K562 (cell line): ENCODE measurements at regions not wholly inside any gene's neighbourhood (a gene's known extent, or its start where the extent isn't known, plus 50 kb on each side); places are given as distances from the start of the nearest gene placed in this dataset.

ENCODE experiments used
- ATAC-seq: fragments of 200-7000 bp; cut with Tn5 transposase; 3 replicates; pipeline ENCODE4 v1.9.1; 2020; ENCODE audit warnings: moderate library complexity
- BruUV-seq: library from RNA; stranded (reverse); fragments of 400-500 nt; replicated peaks from 2 replicates; lab custom pipeline; 2021; lab: Mats Ljungman, UMichigan
- CTCF ChIA-PET: fragments of 300-600 bp; formaldehyde crosslinking; extraction: SDS; loops from one replicate; lab custom pipeline; 2021; ENCODE audit warnings: low intra/inter-chr PET ratio; lab: Yijun Ruan, JAX
- POLR2A ChIA-PET: fragments of 300-600, 350-650 bp; sonication (Branson Sonifier 250); formaldehyde crosslinking; extraction: SDS; loops from one replicate; lab custom pipeline; 2021; ENCODE audit warnings: antibody characterized with exemption, inconsistent platforms; lab: Yijun Ruan, JAX
- DNase-seq, 4 experiments: peaks; one replicate each; pipeline versions ENCODE4 v3.0.0 to v3.0.0-alpha.2; 2011 to 2018; ENCODE audit warnings: low spot score in 3 of 4, mixed read lengths in 3 of 4; ENCODE audit errors: extremely low read depth in 1 of 4
- FAIRE-seq: peaks from 2 replicates; lab custom pipeline; 2011; peaks lifted over from hg19 to GRCh38; lab: Jason Lieb, UNC
- H2AFZ ChIP-seq: 2 replicates; pipeline ENCODE4 v1.6.0; 2011; ENCODE audit warnings: low read depth, low read length, control low read depth, inconsistent platforms
- H3K27ac ChIP-seq: fragments of 200-600 bp; 3 replicates; pipeline ENCODE4 v1.8.0; 2011; ENCODE audit warnings: low read depth, mild to moderate bottlenecking, control low read depth, inconsistent platforms, low read length, moderate library complexity, mixed read lengths; ENCODE audit errors: extremely low read depth
- H3K27me3 ChIP-seq, 2 experiments: fragments of 300-600 bp in 1 of 2; 2 replicates in 1 of 2; 3 replicates in 1 of 2; pipeline versions ENCODE4 v1.6.0 to v1.8.0; 2011; ENCODE audit warnings: inconsistent platforms in 2 of 2, low read length in 2 of 2, mild to moderate bottlenecking in 1 of 2, mixed read lengths in 1 of 2, moderate library complexity in 1 of 2; ENCODE audit not compliant: control insufficient read depth in 2 of 2, insufficient read depth in 2 of 2
- H3K36me3 ChIP-seq: fragments of 300-600 bp; 3 replicates; pipeline ENCODE4 v1.8.0; 2011; ENCODE audit warnings: mild to moderate bottlenecking, low read length, inconsistent platforms; ENCODE audit not compliant: control insufficient read depth, insufficient read depth
- H3K4me1 ChIP-seq, 2 experiments: fragments of 200-600 bp in 1 of 2; replicated peaks in 1 of 2; 2 replicates in 1 of 2; 3 replicates in 1 of 2; pipeline versions ENCODE4 v1.5.1 to v1.8.0; 2011; ENCODE audit warnings: inconsistent platforms in 2 of 2, low read length in 2 of 2, mild to moderate bottlenecking in 1 of 2, mixed read lengths in 1 of 2, moderate library complexity in 1 of 2; ENCODE audit not compliant: control insufficient read depth in 2 of 2, insufficient read depth in 2 of 2
- H3K4me2 ChIP-seq: 2 replicates; pipeline ENCODE4 v1.6.1; 2011; ENCODE audit warnings: low read length, control low read depth, inconsistent platforms, mixed read lengths; ENCODE audit not compliant: insufficient read depth
- H3K4me3 ChIP-seq: fragments of 200-600 bp; sonication (generic), shearing (Covaris generic); 2 replicates; pipeline ENCODE4 v1.5.1; 2016; ENCODE audit warnings: control low read depth, inconsistent platforms
- H3K79me2 ChIP-seq: fragments of 200-600 bp; 3 replicates; pipeline ENCODE4 v1.8.0; 2011; ENCODE audit warnings: low read length, inconsistent platforms; ENCODE audit not compliant: control insufficient read depth, insufficient read depth
- H3K9ac ChIP-seq, 2 experiments: 2 replicates each; pipeline versions ENCODE4 v1.6.0 to v1.6.1; 2011; ENCODE audit warnings: low read depth in 2 of 2, low read length in 2 of 2, control low read depth in 1 of 2, inconsistent platforms in 1 of 2, mild to moderate bottlenecking in 1 of 2, mixed read lengths in 1 of 2; ENCODE audit not compliant: insufficient read depth in 1 of 2
- H3K9me1 ChIP-seq: one replicate; pipeline ENCODE4 v1.6.0; 2011; ENCODE audit warnings: inconsistent platforms, mild to moderate bottlenecking, low read length, moderate library complexity; ENCODE audit not compliant: control insufficient read depth, insufficient read depth
- H3K9me3 ChIP-seq: replicated peaks from 2 replicates; pipeline ENCODE4 v1.5.1; 2011; ENCODE audit warnings: low read depth, low read length, inconsistent platforms; ENCODE audit not compliant: control insufficient read depth, insufficient read depth
- H4K20me1 ChIP-seq: replicated peaks from 2 replicates; pipeline ENCODE4 v1.6.1; 2011; ENCODE audit warnings: low read length, inconsistent platforms, mixed read lengths; ENCODE audit not compliant: control insufficient read depth, insufficient read depth
- CBFB ChIP-seq: sonication (generic); formaldehyde crosslinking; IDR thresholded peaks from 2 replicates; pipeline ENCODE4 v1.4.0; 2020; ENCODE audit warnings: mild to moderate bottlenecking, missing genetic modification reagents
- FOXK1 ChIP-seq: sonication (generic); formaldehyde crosslinking; IDR thresholded peaks from 2 replicates; pipeline ENCODE4 v1.8.0; 2022; ENCODE audit warnings: missing genetic modification reagents, mild to moderate bottlenecking, borderline replicate concordance
- GTF2A2 ChIP-seq: IDR thresholded peaks from 2 replicates; pipeline ENCODE4 v1.6.1; 2016; ENCODE audit warnings: mild to moderate bottlenecking, missing genetic modification characterization, missing compliant biosample characterization
- MXI1 ChIP-seq: IDR thresholded peaks from 2 replicates; pipeline ENCODE4 v1.6.1; 2011; ENCODE audit warnings: low read depth, mild to moderate bottlenecking, improper control_type of control experiment, low read length
- NR2C1 ChIP-seq, 2 experiments: fragments of 450-650 bp; IDR thresholded peaks; 2 replicates each; pipeline ENCODE4 v1.6.1; 2017; ENCODE audit warnings: mild to moderate bottlenecking in 2 of 2, antibody characterized with exemption in 1 of 2, inconsistent platforms in 1 of 2, missing compliant biosample characterization in 1 of 2, missing genetic modification characterization in 1 of 2
- SAFB2 ChIP-seq: fragments of 200-400 bp; formaldehyde crosslinking; IDR thresholded peaks from 2 replicates; pipeline ENCODE4 v1.6.1; 2018; ENCODE audit warnings: borderline replicate concordance, low read length, low read depth, moderate library complexity; ENCODE audit not compliant: severe bottlenecking
- SETDB1 ChIP-seq: IDR thresholded peaks from one replicate; pipeline ENCODE4 v1.6.1; 2012; ENCODE audit warnings: low read length, control low read depth, inconsistent platforms
- ZFP91 ChIP-seq: sonication (generic); formaldehyde crosslinking; IDR thresholded peaks from 2 replicates; pipeline ENCODE4 v1.8.0; 2022; ENCODE audit warnings: mild to moderate bottlenecking, missing genetic modification reagents
- ZNF197 ChIP-seq: fragments of 200-800 bp; sonication (Bioruptor generic); IDR thresholded peaks from 2 replicates; pipeline ENCODE4 v1.6.1; 2016; ENCODE audit warnings: low read depth, missing genetic modification characterization, missing compliant biosample characterization
- ZNF253 ChIP-seq: fragments of 250-450 bp; sonication (Bioruptor Pico); conservative IDR thresholded peaks from 2 replicates; pipeline ENCODE4 v1.6.1; 2021; ENCODE audit warnings: mild to moderate bottlenecking
- WGBS: fragments of 100-300 bp; shearing (Covaris generic); methylation state at CpG from one replicate; pipeline ENCODE4 v1.1.6; 2016; ENCODE audit warnings: low coverage, mixed read lengths; ENCODE audit not compliant: insufficient coverage; ENCODE audit errors: missing lambda C conversion rate; 5-methylcytosine and 5-hydroxymethylcytosine counted together
- in situ Hi-C: fragments of 300-500 bp; cut with MboI; formaldehyde crosslinking; loops from 4 replicates; pipeline ENCODE4 v1.15.0; 2018; ENCODE audit warnings: inconsistent platforms, mixed read lengths
- intact Hi-C: fragments of 100-400 bp; cut with micrococcal nuclease; formaldehyde crosslinking; loops from 2 replicates; pipeline ENCODE4 v1.14.2; 2022
- TF ChIP-seq, protein P1 (sequence below): fragments of 250-450 bp; sonication (Bioruptor Pico); IDR thresholded peaks from 2 replicates; pipeline ENCODE4 v1.5.1; 2021; ENCODE audit warnings: mild to moderate bottlenecking
- TF ChIP-seq, protein P2 (sequence below), 2 experiments: fragments of 450-650 bp in 1 of 2; IDR thresholded peaks; 2 replicates each; pipeline ENCODE4 v1.6.1; 2011 to 2017; ENCODE audit warnings: low read depth in 2 of 2, antibody characterized with exemption in 1 of 2, borderline replicate concordance in 1 of 2, low read length in 1 of 2, mild to moderate bottlenecking in 1 of 2, mixed read lengths in 1 of 2; ENCODE audit not compliant: control insufficient read depth in 1 of 2

- CTCF ChIA-PET, result no interaction called here
- Histone ChIP-seq H3K27me3 (no peaks in the 10 kb centered on the region), H3K79me2 (no peaks in the 10 kb centered on the region), H3K4me2 (no peak overlapping the region), H3K9me1 (no peaks in the 10 kb centered on the region), H3K9ac (no peak overlapping the region), H3K4me3 (no peak overlapping the region), H3K36me3 (peaks cover 4% of the 10 kb centered on the region; the same call in 2 of the 3 replicates), H2AFZ (no peak overlapping the region), H4K20me1 (no peaks in the 10 kb centered on the region), H3K27ac (no peak overlapping the region), H3K9me3 (no peaks in the 10 kb centered on the region), H3K4me1 (no peaks in the 10 kb centered on the region)
- ATAC-seq, result no peak
- BruUV-seq, result no TSS peak
- FAIRE-seq, result no peak
- intact Hi-C loops, result no loop called here
- in situ Hi-C loops, result no loop called here
- TF ChIP-seq ZNF253 (CRISPR knock-in tag) (no peak), SETDB1 (no peak), ZFP91 (CRISPR knock-in tag) (no peak), GTF2A2 (no peak), MXI1 (no peak), CBFB (CRISPR knock-in tag) (no peak), NR2C1 (IDR thresholded peaks at IDR 0.05) (no peak), NR2C1 (tag; IDR thresholded peaks at IDR 0.05) (no peak), FOXK1 (CRISPR knock-in tag) (no peak), ZNF197 (CRISPR knock-in tag) (no peak), SAFB2 (no peak)
- TF ChIP-seq, protein P1, sequence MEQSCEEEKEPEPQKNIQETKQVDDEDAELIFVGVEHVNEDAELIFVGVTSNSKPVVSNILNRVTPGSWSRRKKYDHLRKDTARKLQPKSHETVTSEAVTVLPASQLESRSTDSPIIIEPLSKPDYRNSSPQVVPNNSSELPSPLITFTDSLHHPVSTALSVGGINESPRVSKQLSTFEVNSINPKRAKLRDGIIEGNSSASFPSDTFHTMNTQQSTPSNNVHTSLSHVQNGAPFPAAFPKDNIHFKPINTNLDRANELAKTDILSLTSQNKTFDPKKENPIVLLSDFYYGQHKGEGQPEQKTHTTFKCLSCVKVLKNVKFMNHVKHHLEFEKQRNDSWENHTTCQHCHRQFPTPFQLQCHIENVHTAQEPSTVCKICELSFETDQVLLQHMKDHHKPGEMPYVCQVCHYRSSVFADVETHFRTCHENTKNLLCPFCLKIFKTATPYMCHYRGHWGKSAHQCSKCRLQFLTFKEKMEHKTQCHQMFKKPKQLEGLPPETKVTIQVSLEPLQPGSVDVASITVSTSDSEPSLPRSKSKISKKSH (CRISPR knock-in tag), result no peak
- TF ChIP-seq, protein P2, sequence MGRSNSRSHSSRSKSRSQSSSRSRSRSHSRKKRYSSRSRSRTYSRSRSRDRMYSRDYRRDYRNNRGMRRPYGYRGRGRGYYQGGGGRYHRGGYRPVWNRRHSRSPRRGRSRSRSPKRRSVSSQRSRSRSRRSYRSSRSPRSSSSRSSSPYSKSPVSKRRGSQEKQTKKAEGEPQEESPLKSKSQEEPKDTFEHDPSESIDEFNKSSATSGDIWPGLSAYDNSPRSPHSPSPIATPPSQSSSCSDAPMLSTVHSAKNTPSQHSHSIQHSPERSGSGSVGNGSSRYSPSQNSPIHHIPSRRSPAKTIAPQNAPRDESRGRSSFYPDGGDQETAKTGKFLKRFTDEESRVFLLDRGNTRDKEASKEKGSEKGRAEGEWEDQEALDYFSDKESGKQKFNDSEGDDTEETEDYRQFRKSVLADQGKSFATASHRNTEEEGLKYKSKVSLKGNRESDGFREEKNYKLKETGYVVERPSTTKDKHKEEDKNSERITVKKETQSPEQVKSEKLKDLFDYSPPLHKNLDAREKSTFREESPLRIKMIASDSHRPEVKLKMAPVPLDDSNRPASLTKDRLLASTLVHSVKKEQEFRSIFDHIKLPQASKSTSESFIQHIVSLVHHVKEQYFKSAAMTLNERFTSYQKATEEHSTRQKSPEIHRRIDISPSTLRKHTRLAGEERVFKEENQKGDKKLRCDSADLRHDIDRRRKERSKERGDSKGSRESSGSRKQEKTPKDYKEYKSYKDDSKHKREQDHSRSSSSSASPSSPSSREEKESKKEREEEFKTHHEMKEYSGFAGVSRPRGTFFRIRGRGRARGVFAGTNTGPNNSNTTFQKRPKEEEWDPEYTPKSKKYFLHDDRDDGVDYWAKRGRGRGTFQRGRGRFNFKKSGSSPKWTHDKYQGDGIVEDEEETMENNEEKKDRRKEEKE (IDR thresholded peaks at IDR 0.05; ENCODE audit: borderline replicate concordance in 1 of 2, control insufficient read depth in 1 of 2, low read depth in 2 of 2, low read length in 1 of 2), result no peak
- 49% methylated on average over 2 of the region's 2 CpGs for WGBS
- POLR2A ChIA-PET, result no interaction called here
- no peak for DNase-seq
These were observed 532.9 kb upstream of the NUDT12 start for GRCh38 chr5:104095527-104095926.
